GM23248 (cell line): ENCODE measurements at regions not wholly inside any gene's neighbourhood (a gene's known extent, or its start where the extent isn't known, plus 50 kb on each side); places are given as distances from the start of the nearest gene placed in this dataset.

Source experiments
- DNase-seq: peaks from one replicate; pipeline ENCODE4 v3.0.0-alpha.2; 2015
- H2AFZ ChIP-seq: fragments of 200-600 bp; sonication (generic); 2 replicates; pipeline ENCODE4 v1.6.1; 2016; ENCODE audit warnings: antibody characterized with exemption
- H3F3A ChIP-seq: fragments of 200-600 bp; sonication (generic); 2 replicates; pipeline ENCODE4 v1.6.1; 2016; ENCODE audit warnings: mild to moderate bottlenecking, antibody characterized with exemption, mixed run types; ENCODE audit not compliant: insufficient read depth
- H3K27ac ChIP-seq: fragments of 200-600 bp; sonication (generic); 2 replicates; pipeline ENCODE4 v1.5.1; 2016; ENCODE audit warnings: mild to moderate bottlenecking
- H3K27me3 ChIP-seq: fragments of 200-600 bp; sonication (generic); replicated peaks from 2 replicates; pipeline ENCODE4 v1.6.1; 2016; ENCODE audit warnings: mild to moderate bottlenecking; ENCODE audit not compliant: insufficient read depth
- H3K36me3 ChIP-seq: fragments of 200-600 bp; sonication (generic); 2 replicates; pipeline ENCODE4 v1.6.1; 2016; ENCODE audit warnings: low read depth, mild to moderate bottlenecking
- H3K4me1 ChIP-seq: fragments of 200-600 bp; sonication (generic); 2 replicates; pipeline ENCODE4 v1.6.1; 2016; ENCODE audit warnings: mild to moderate bottlenecking; ENCODE audit not compliant: insufficient read depth
- H3K4me2 ChIP-seq: fragments of 200-600 bp; sonication (generic); one replicate; pipeline ENCODE4 v1.6.1; 2016; ENCODE audit warnings: mild to moderate bottlenecking; ENCODE audit not compliant: unreplicated experiment
- H3K4me3 ChIP-seq: fragments of 200-600 bp; sonication (generic); 2 replicates; pipeline ENCODE4 v1.5.1; 2016; ENCODE audit warnings: mild to moderate bottlenecking
- H3K79me2 ChIP-seq: fragments of 200-600 bp; sonication (generic); 2 replicates; pipeline ENCODE4 v1.6.1; 2016; ENCODE audit warnings: mild to moderate bottlenecking; ENCODE audit not compliant: insufficient read depth
- H3K9ac ChIP-seq: fragments of 200-600 bp; sonication (generic); 2 replicates; pipeline ENCODE4 v1.6.1; 2016; ENCODE audit warnings: mild to moderate bottlenecking
- H3K9me2 ChIP-seq: fragments of 200-600 bp; sonication (generic); 2 replicates; pipeline ENCODE4 v1.6.1; 2016; ENCODE audit warnings: mixed run types, mild to moderate bottlenecking, moderate library complexity; ENCODE audit not compliant: insufficient read depth
- H3K9me3 ChIP-seq: fragments of 200-600 bp; sonication (generic); one replicate; pipeline ENCODE4 v1.6.1; 2017; ENCODE audit warnings: low read depth
- H4K20me1 ChIP-seq: fragments of 200-600 bp; sonication (generic); 2 replicates; pipeline ENCODE4 v1.6.0; 2016; ENCODE audit not compliant: insufficient read depth
- EZH2 ChIP-seq: fragments of 200-600 bp; sonication (generic); IDR thresholded peaks from 2 replicates; pipeline ENCODE4 v1.6.1; 2018; ENCODE audit warnings: antibody characterized with exemption, mild to moderate bottlenecking; ENCODE audit not compliant: insufficient read depth, poor library complexity, severe bottlenecking
- EZH2phosphoT487 ChIP-seq: fragments of 200-600 bp; sonication (generic); IDR thresholded peaks from 2 replicates; pipeline ENCODE4 v1.6.1; 2018; ENCODE audit warnings: antibody characterized with exemption, moderate library complexity, mild to moderate bottlenecking, low read depth; ENCODE audit not compliant: insufficient read depth
- WGBS, 2 experiments: methylation state at CpG; one replicate each; pipeline ENCODE4 v1.1.6; 2015 to 2017; ENCODE audit warnings: low lambda C conversion rate in 2 of 2, low coverage in 1 of 2; ENCODE audit errors: missing lambda C conversion rate in 2 of 2; 5-methylcytosine and 5-hydroxymethylcytosine counted together
- in situ Hi-C: fragments of 300-500 bp; cut with MboI; formaldehyde crosslinking; loops from 2 replicates; pipeline ENCODE4 v1.15.0; 2020

DNA sequence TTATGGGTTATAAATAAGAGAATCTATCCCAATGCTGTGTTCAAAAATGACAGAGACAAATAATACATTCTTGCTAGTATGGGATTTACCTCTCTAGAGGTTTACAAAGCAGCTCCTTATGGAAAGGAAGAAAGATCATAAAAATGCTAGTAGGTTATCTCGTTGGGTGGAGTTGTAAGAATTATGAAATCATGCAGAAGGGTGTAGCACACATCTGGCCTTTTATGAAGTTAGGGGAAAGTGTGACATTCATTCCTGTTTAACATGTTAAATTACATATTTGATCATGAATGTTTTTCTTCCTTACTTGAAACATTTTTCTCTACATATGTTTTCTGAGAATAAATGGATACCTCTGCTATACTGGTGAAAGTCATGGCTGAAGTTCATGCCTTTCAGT, 414.2 kb downstream of the SH3GL2 start:
- no peaks in the 10 kb centered on the region for H3K27me3 ChIP-seq
- 0 to 3% methylated on average over 1 of the region's 1 CpG for WGBS, 2 experiments
- H2AFZ ChIP-seq = no peak overlapping the region
- no peak overlapping the region for H3K4me3 ChIP-seq
- H3F3A ChIP-seq = no peaks in the 10 kb centered on the region
- no peaks in the 10 kb centered on the region for H3K9me3 ChIP-seq
- no peak overlapping the region for H3K4me2 ChIP-seq
- no peak for DNase-seq
- no peaks in the 10 kb centered on the region for H4K20me1 ChIP-seq
- H3K9ac ChIP-seq = no peak overlapping the region
- no peaks in the 10 kb centered on the region for H3K36me3 ChIP-seq
- H3K4me1 ChIP-seq = no peaks in the 10 kb centered on the region
- no peak overlapping the region for H3K27ac ChIP-seq
- in situ Hi-C loops = no loop called here
- no peaks in the 10 kb centered on the region for H3K9me2 ChIP-seq
- no peaks in the 10 kb centered on the region for H3K79me2 ChIP-seq
- TF ChIP-seq EZH2phosphoT487 (no peak), EZH2 (no peak)

DNA sequence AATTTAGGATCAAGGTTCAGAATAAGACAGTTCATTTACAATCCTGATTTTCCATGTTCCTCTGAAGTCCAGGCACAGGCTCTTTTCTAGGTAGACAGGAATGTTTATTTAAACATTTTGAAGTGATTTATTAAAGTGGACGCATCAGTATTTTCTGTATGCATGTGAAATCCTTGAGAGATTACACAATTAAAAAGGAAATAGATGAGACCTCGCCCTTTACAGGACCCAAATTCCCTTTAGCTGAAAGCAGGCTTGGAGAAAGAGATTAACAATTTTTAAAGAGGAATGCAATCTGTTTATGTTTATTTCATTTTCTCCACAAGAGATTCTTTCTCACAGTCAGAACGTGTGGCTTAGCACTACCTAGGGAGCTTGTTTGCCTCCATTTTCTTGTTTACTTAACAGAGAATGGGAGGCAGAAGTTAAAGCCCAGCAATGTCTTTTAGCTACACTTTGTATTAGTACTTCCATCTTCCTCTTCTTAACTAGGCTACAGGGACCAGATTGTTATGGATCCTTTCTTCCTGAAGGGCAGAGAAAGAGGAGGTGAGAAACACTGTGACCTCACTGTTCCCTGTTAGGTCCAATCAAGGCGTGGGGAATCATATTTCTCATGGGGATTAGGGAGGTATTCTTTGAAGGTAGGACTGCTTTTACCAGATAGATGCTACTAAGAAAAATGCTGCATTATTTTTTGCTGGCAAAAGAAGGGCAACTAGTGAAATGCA, 416.0 kb downstream of the SH3GL2 start:
- DNase-seq = no peak
- Histone ChIP-seq H3K36me3 (no peaks in the 10 kb centered on the region), H3F3A (no peaks in the 10 kb centered on the region), H4K20me1 (no peaks in the 10 kb centered on the region), H3K4me2 (no peak overlapping the region), H3K27ac (no peak overlapping the region), H3K4me3 (no peak overlapping the region), H3K4me1 (no peaks in the 10 kb centered on the region), H3K9ac (no peak overlapping the region), H3K27me3 (no peaks in the 10 kb centered on the region), H2AFZ (no peak overlapping the region), H3K79me2 (no peaks in the 10 kb centered on the region), H3K9me2 (no peaks in the 10 kb centered on the region), H3K9me3 (no peaks in the 10 kb centered on the region)
- TF ChIP-seq EZH2phosphoT487 (no peak), EZH2 (no peak)
- WGBS, 2 experiments = 6 to 7% methylated on average over 4 of the region's 4 CpGs
- in situ Hi-C loops = no loop called here

DNA sequence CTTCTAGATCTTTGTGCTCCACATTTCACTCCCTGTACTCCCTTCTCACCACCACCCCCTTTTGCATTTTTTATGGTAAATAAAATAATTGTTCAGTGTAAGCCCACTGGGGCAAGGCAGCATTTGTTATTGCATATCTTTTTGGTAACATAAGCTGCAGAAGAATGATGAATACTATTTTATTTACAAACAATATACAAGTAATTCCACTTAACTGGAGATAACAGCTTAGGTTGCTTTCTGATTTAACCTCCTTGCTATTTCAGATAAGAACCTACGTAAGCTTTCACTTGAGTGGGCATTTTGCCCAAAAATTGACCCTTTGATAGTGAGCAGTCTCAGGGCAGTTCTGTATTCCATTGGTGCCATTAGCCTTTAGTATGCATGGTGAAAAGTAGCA, 417.9 kb downstream of the SH3GL2 start:
- Histone ChIP-seq H3K4me3 (no peak overlapping the region), H3K36me3 (no peaks in the 10 kb centered on the region), H3K4me2 (no peak overlapping the region), H4K20me1 (no peaks in the 10 kb centered on the region), H3K4me1 (no peaks in the 10 kb centered on the region), H3K9me3 (no peaks in the 10 kb centered on the region), H3K9me2 (no peaks in the 10 kb centered on the region), H3K27me3 (no peaks in the 10 kb centered on the region), H3K9ac (no peak overlapping the region), H3K27ac (no peak overlapping the region), H3F3A (no peaks in the 10 kb centered on the region), H2AFZ (no peak overlapping the region), H3K79me2 (no peaks in the 10 kb centered on the region)
- DNase-seq = no peak
- TF ChIP-seq EZH2 (no peak), EZH2phosphoT487 (no peak)
- WGBS, 2 experiments = 21 to 22% methylated on average over 1 of the region's 1 CpG
- in situ Hi-C loops = no loop called here

DNA sequence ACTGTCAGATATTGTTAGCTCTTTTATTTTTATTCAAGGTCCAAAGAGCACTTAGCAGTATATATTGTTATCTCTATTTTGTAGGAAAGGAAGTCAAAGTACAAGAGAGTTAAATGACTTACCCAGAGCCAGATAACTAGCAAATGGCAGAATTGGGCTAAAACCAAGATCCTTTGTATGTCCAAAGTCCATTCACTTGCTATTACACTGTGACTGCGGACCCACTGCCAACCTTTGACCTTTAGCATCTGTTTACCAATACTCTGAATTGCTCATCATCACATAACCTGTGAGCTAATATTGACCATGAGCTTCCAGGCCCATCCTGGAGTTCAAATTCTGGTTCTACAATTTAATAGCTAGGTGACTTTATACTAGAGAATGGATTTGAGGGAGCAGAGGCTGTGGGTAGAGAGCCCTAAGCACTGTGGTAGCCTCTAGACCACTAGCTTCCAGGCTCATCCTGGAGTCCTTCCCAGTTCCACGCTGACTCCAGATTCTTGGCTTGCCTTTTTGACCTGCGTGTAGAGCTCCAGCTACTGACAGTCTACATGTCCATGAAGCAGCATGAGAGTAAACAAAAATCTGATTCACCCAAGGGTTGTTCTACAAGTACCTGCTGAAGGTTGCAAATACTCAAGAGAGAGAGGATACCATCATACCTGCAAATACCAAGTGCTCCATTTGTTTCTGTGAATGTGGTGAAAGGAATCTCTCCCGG, 424.0 kb downstream of the SH3GL2 start:
- WGBS, 2 experiments = 34 to 38% methylated on average over 4 of the region's 4 CpGs
- H3F3A ChIP-seq = no peaks in the 10 kb centered on the region
- in situ Hi-C loops = no loop called here
- H3K9me3 ChIP-seq = no peaks in the 10 kb centered on the region
- no peak overlapping the region for H3K27ac ChIP-seq
- H3K4me3 ChIP-seq = no peak overlapping the region
- no peak overlapping the region for H2AFZ ChIP-seq
- no peaks in the 10 kb centered on the region for H3K4me1 ChIP-seq
- TF ChIP-seq EZH2 (no peak), EZH2phosphoT487 (no peak)
- no peaks in the 10 kb centered on the region for H3K27me3 ChIP-seq
- DNase-seq = no peak
- no peak overlapping the region for H3K4me2 ChIP-seq
- H3K79me2 ChIP-seq = no peaks in the 10 kb centered on the region
- no peaks in the 10 kb centered on the region for H3K36me3 ChIP-seq
- no peaks in the 10 kb centered on the region for H4K20me1 ChIP-seq
- no peak overlapping the region for H3K9ac ChIP-seq
- H3K9me2 ChIP-seq = no peaks in the 10 kb centered on the region
